Prostate gland (tissue), 2 donors: ENCODE measurements at regions not wholly inside any gene's neighbourhood (a gene's known extent, or its start where the extent isn't known, plus 50 kb on each side); places are given as distances from the start of the nearest gene placed in this dataset.
"Not testable (repeated sequence)": the region's sequence is repeated elsewhere in the genome, so short reads cannot be mapped to it uniquely, and the experiment has no call there.

Experiments used
- DNase-seq: peaks from one replicate; pipeline ENCODE4 v3.0.0-alpha.2; 2019; ENCODE audit warnings: low spot score
- H3K27ac ChIP-seq, 2 donors: fragments of 200-600 bp; sonication (generic); 2 replicates each; pipeline ENCODE4 v1.5.1; 2017 to 2019
- H3K27me3 ChIP-seq: fragments of 200-600 bp; sonication (generic); replicated peaks from 2 replicates; pipeline ENCODE4 v1.5.1; 2019; ENCODE audit not compliant: insufficient read depth
- H3K36me3 ChIP-seq, 2 donors: fragments of 200-600 bp; sonication (generic); 1 replicate in 1 of 2; 2 replicates in 1 of 2; pipeline versions ENCODE4 v1.5.1 to v1.8.1; 2017 to 2019
- H3K4me1 ChIP-seq: fragments of 200-600 bp; sonication (generic); replicated peaks from 2 replicates; pipeline ENCODE4 v1.5.1; 2019
- H3K4me3 ChIP-seq, 2 donors: fragments of 200-600 bp; sonication (generic); 2 replicates each; pipeline ENCODE4 v1.5.1; 2017 to 2019
- H3K9me3 ChIP-seq: fragments of 200-600 bp; sonication (generic); 2 replicates; pipeline ENCODE4 v1.5.1; 2017
- POLR2A ChIP-seq: fragments of 450-650 bp; IDR thresholded peaks from one replicate; pipeline ENCODE4 v1.6.1; 2016; ENCODE audit warnings: antibody characterized with exemption, mild to moderate bottlenecking
- POLR2AphosphoS5 ChIP-seq: sonication (generic); formaldehyde crosslinking; IDR thresholded peaks from one replicate; pipeline ENCODE4 v1.6.1; 2017; ENCODE audit warnings: antibody characterized with exemption
- WGBS: methylation state at CpG from one replicate; pipeline ENCODE4 v1.1.5; 2018; 5-methylcytosine and 5-hydroxymethylcytosine counted together
- intact Hi-C: fragments of 100-400 bp; cut with DNase I; formaldehyde crosslinking; loops from one replicate; pipeline ENCODE4 v1.14.2; 2022
- TF ChIP-seq, protein P1 (sequence below), 4 experiments: fragments of 200-600 bp in 2 of 4; fragments of 450-650 bp in 2 of 4; sonication (generic) in 2 of 4; IDR thresholded peaks; 1 replicate in 3 of 4; 2 replicates in 1 of 4; pipeline ENCODE4 v1.5.1; 2016 to 2019; ENCODE audit warnings: antibody characterized with exemption in 4 of 4, mild to moderate bottlenecking in 2 of 4, moderate library complexity in 2 of 4

GRCh38 chr6:144365271-144365670, 80.1 kb downstream of the UTRN start:
- Histone ChIP-seq H3K9me3 (no peaks in the 10 kb centered on the region), H3K4me1 (no peaks in the 10 kb centered on the region), H3K4me3 (no peak overlapping the region), H3K27ac (no peak overlapping the region), H3K27me3 (no peaks in the 10 kb centered on the region), H3K36me3 (no peaks in the 10 kb centered on the region)
- TF ChIP-seq, protein P1, sequence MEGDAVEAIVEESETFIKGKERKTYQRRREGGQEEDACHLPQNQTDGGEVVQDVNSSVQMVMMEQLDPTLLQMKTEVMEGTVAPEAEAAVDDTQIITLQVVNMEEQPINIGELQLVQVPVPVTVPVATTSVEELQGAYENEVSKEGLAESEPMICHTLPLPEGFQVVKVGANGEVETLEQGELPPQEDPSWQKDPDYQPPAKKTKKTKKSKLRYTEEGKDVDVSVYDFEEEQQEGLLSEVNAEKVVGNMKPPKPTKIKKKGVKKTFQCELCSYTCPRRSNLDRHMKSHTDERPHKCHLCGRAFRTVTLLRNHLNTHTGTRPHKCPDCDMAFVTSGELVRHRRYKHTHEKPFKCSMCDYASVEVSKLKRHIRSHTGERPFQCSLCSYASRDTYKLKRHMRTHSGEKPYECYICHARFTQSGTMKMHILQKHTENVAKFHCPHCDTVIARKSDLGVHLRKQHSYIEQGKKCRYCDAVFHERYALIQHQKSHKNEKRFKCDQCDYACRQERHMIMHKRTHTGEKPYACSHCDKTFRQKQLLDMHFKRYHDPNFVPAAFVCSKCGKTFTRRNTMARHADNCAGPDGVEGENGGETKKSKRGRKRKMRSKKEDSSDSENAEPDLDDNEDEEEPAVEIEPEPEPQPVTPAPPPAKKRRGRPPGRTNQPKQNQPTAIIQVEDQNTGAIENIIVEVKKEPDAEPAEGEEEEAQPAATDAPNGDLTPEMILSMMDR (IDR thresholded peaks at IDR 0.05), result no peak
- TF ChIP-seq POLR2AphosphoS5 (no peak), POLR2A (no peak)
- intact Hi-C loops, result no loop called here
- no peak for DNase-seq
- WGBS, result 93% methylated on average over 1 of the region's 1 CpG

- DNase-seq, H3K4me3 ChIP-seq, H3K27ac ChIP-seq, H3K4me1 ChIP-seq, H3K27me3 ChIP-seq, H3K36me3 ChIP-seq, H3K9me3 ChIP-seq: not testable (repeated sequence)
- 80% methylated on average over 1 of the region's 1 CpG for WGBS
- intact Hi-C loops, result loop anchor here (10.0 kb wide), 1 partner anchor 85 kb away; the partner anchor contains the start of gene UTRN
Observed at GRCh38 chr6:144369696-144370095, 84.6 kb downstream of the UTRN start.

GRCh38 chr6:144372116-144372515, 87.0 kb downstream of the UTRN start:
- Histone ChIP-seq H3K27me3 (no peaks in the 10 kb centered on the region), H3K4me3 (no peak overlapping the region), H3K9me3 (no peaks in the 10 kb centered on the region), H3K27ac (no peak overlapping the region), H3K4me1 (no peaks in the 10 kb centered on the region), H3K36me3 (no peaks in the 10 kb centered on the region)
- TF ChIP-seq POLR2AphosphoS5 (no peak), POLR2A (no peak)
- intact Hi-C loops, result loop anchor here (10.0 kb wide), 1 partner anchor 87 kb away; the partner anchor contains the start of gene UTRN
- 95% methylated on average over 2 of the region's 2 CpGs for WGBS
- DNase-seq, result no peak

DNA sequence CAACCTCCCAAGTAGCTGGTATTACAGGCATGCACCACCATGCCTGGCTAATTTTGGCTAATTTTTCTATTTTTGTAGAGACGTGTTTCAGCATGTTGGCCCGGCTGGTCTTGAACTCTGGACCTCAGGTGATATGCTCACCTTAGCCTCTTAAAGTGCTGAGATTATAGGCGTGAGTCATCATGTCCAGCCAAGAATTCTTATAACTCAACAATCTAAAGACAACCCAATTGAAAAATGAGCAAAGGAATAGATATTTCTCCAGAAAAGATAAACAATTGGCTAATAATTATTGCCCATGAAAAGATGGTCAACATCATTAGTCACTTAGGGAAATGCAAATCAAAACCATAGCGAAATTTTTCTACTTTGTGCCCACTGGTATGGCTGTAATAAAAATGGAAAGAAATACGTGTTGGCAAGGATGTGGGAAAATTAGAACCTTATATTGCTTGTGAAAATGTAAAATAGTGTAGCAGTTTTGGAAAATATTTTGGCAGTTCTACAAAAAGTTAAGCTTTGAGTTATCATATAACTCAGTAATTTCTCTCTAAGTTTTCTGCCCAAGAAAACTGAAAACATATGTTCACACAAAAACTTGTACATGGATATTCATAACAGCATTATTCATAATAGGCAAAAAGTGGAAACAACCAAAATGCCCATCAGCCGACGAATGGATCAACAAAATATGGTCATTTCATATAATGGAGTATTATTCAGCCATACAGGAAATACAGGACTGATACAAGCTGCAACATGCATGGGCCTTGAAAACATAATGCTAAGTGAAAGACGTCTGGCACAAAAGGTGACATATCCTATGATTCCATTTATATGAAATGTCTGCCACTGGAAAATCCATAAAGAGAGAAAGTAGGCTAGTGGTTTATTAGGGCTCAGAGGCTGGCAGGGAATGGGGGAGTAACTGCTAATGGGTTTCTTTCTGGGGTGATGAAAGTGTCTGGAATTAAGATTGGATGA, 87.8 kb downstream of the UTRN start:
- no peaks in the 10 kb centered on the region for H3K36me3 ChIP-seq
- no peaks in the 10 kb centered on the region for H3K27me3 ChIP-seq
- no peak for DNase-seq
- TF ChIP-seq, protein P1 (IDR thresholded peaks at IDR 0.05), result no peak
- no peak for TF ChIP-seq POLR2AphosphoS5
- 83% methylated on average over 8 of the region's 8 CpGs for WGBS
- H3K27ac ChIP-seq, result no peak overlapping the region
- H3K9me3 ChIP-seq, result no peaks in the 10 kb centered on the region
- H3K4me3 ChIP-seq, result no peak overlapping the region
- H3K4me1 ChIP-seq, result no peaks in the 10 kb centered on the region
- intact Hi-C loops, result loop anchor here (10.0 kb wide), 1 partner anchor 88 kb away; the partner anchor contains the start of gene UTRN

GRCh38 chr6:144374525-144374924, 89.4 kb downstream of the UTRN start:
- H3K9me3 ChIP-seq, DNase-seq, H3K27ac ChIP-seq, H3K36me3 ChIP-seq, H3K27me3 ChIP-seq, H3K4me3 ChIP-seq, H3K4me1 ChIP-seq: not testable (repeated sequence)
- 96% methylated on average over 12 of the region's 12 CpGs for WGBS
- intact Hi-C loops, result loop anchor here (10.0 kb wide), 1 partner anchor 90 kb away; the partner anchor contains the start of gene UTRN

GRCh38 chr6:144377586-144378210, 92.6 kb downstream of the UTRN start:
- no peaks in the 10 kb centered on the region for H3K27me3 ChIP-seq
- DNase-seq, result no peak
- intact Hi-C loops, result loop anchor here (10.0 kb wide), 1 partner anchor 93 kb away; the partner anchor contains the start of gene UTRN
- H3K4me1 ChIP-seq, result no peaks in the 10 kb centered on the region
- H3K9me3 ChIP-seq, result no peaks in the 10 kb centered on the region
- H3K4me3 ChIP-seq, result no peak overlapping the region
- WGBS, result 22% methylated on average over 2 of the region's 2 CpGs
- H3K36me3 ChIP-seq, result no peaks in the 10 kb centered on the region
- TF ChIP-seq, protein P1 (IDR thresholded peaks at IDR 0.05), result no peak
- TF ChIP-seq POLR2A, result no peak
- no peak for TF ChIP-seq POLR2AphosphoS5
- H3K27ac ChIP-seq, result peak overlapping the region; percentile 34 to 38
